Parathyroid adenoma (tissue), 2 donors: ENCODE measurements at regions not wholly inside any gene's neighbourhood (a gene's known extent, or its start where the extent isn't known, plus 50 kb on each side); places are given as distances from the start of the nearest gene placed in this dataset.

ENCODE experiments used
- H2AFZ ChIP-seq: fragments of 300-600 bp; sonication (generic); one replicate; pipeline ENCODE4 v1.7.0; 2017; ENCODE audit warnings: antibody characterized with exemption, mild to moderate bottlenecking
- H3K27ac ChIP-seq: fragments of 300-600 bp; sonication (generic); one replicate; pipeline ENCODE4 v1.7.0; 2017
- H3K27me3 ChIP-seq: fragments of 300-600 bp; sonication (generic); one replicate; pipeline ENCODE4 v1.7.0; 2017; ENCODE audit warnings: low read length; ENCODE audit not compliant: control insufficient read depth, insufficient read depth
- H3K36me3 ChIP-seq: fragments of 300-600 bp; sonication (generic); one replicate; pipeline ENCODE4 v1.7.0; 2017; ENCODE audit warnings: low read length; ENCODE audit not compliant: control insufficient read depth, insufficient read depth
- H3K4me1 ChIP-seq: fragments of 300-600 bp; sonication (generic); one replicate; pipeline ENCODE4 v1.7.0; 2017; ENCODE audit warnings: control low read depth
- H3K4me2 ChIP-seq: fragments of 300-600 bp; sonication (generic); one replicate; pipeline ENCODE4 v1.7.0; 2017; ENCODE audit warnings: low read length
- H3K4me3 ChIP-seq: fragments of 300-600 bp; sonication (generic); one replicate; pipeline ENCODE4 v1.7.0; 2017; ENCODE audit warnings: low read depth, low read length
- H3K79me2 ChIP-seq: fragments of 300-600 bp; sonication (generic); one replicate; pipeline ENCODE4 v1.7.0; 2017; ENCODE audit warnings: control low read depth
- H3K9ac ChIP-seq: fragments of 300-600 bp; sonication (generic); one replicate; pipeline ENCODE4 v1.7.0; 2017; ENCODE audit warnings: mild to moderate bottlenecking
- H3K9me3 ChIP-seq: fragments of 300-600 bp; sonication (generic); one replicate; pipeline ENCODE4 v1.7.0; 2017; ENCODE audit warnings: low read length; ENCODE audit not compliant: control insufficient read depth
- TF ChIP-seq, protein P1 (sequence below): fragments of 300-600 bp; sonication (generic); IDR thresholded peaks from one replicate; pipeline ENCODE4 v1.7.0; 2017; ENCODE audit warnings: antibody characterized with exemption, mild to moderate bottlenecking
- donor health status: primary hyperparathyroidism.

GRCh38 chr1:98330224-98330623 is 331.3 kb upstream of the SNX7 start:
- no peak overlapping the region for H3K27ac ChIP-seq
- H3K27me3 ChIP-seq = no peaks in the 10 kb centered on the region
- H3K9ac ChIP-seq = no peak overlapping the region
- no peak overlapping the region for H3K4me2 ChIP-seq
- H3K4me3 ChIP-seq = no peak overlapping the region
- H3K36me3 ChIP-seq = no peaks in the 10 kb centered on the region
- no peaks in the 10 kb centered on the region for H3K9me3 ChIP-seq
- H3K4me1 ChIP-seq = no peaks in the 10 kb centered on the region
- H2AFZ ChIP-seq = no peak overlapping the region
- TF ChIP-seq, protein P1, sequence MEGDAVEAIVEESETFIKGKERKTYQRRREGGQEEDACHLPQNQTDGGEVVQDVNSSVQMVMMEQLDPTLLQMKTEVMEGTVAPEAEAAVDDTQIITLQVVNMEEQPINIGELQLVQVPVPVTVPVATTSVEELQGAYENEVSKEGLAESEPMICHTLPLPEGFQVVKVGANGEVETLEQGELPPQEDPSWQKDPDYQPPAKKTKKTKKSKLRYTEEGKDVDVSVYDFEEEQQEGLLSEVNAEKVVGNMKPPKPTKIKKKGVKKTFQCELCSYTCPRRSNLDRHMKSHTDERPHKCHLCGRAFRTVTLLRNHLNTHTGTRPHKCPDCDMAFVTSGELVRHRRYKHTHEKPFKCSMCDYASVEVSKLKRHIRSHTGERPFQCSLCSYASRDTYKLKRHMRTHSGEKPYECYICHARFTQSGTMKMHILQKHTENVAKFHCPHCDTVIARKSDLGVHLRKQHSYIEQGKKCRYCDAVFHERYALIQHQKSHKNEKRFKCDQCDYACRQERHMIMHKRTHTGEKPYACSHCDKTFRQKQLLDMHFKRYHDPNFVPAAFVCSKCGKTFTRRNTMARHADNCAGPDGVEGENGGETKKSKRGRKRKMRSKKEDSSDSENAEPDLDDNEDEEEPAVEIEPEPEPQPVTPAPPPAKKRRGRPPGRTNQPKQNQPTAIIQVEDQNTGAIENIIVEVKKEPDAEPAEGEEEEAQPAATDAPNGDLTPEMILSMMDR = no peak
- H3K79me2 ChIP-seq = no peaks in the 10 kb centered on the region

- Histone ChIP-seq H3K4me2 (no peak overlapping the region), H3K4me1 (no peaks in the 10 kb centered on the region), H3K27ac (no peak overlapping the region), H3K79me2 (no peaks in the 10 kb centered on the region), H3K9ac (no peak overlapping the region), H3K9me3 (no peaks in the 10 kb centered on the region), H3K36me3 (no peaks in the 10 kb centered on the region), H2AFZ (no peak overlapping the region), H3K27me3 (no peaks in the 10 kb centered on the region), H3K4me3 (no peak overlapping the region)
- TF ChIP-seq, protein P1 = no peak
Measured at GRCh38 chr1:98328855-98329254, 332.7 kb upstream of the SNX7 start.

- H3K27me3 ChIP-seq = no peaks in the 10 kb centered on the region
- no peaks in the 10 kb centered on the region for H3K79me2 ChIP-seq
- no peak overlapping the region for H3K9ac ChIP-seq
- no peak overlapping the region for H3K4me3 ChIP-seq
- no peak overlapping the region for H3K4me2 ChIP-seq
- no peaks in the 10 kb centered on the region for H3K4me1 ChIP-seq
- H3K27ac ChIP-seq = no peak overlapping the region
- TF ChIP-seq, protein P1 = no peak
- no peak overlapping the region for H2AFZ ChIP-seq
- no peaks in the 10 kb centered on the region for H3K9me3 ChIP-seq
- no peaks in the 10 kb centered on the region for H3K36me3 ChIP-seq
Measured at GRCh38 chr1:98327220-98327861, 334.2 kb upstream of the SNX7 start.

DNA sequence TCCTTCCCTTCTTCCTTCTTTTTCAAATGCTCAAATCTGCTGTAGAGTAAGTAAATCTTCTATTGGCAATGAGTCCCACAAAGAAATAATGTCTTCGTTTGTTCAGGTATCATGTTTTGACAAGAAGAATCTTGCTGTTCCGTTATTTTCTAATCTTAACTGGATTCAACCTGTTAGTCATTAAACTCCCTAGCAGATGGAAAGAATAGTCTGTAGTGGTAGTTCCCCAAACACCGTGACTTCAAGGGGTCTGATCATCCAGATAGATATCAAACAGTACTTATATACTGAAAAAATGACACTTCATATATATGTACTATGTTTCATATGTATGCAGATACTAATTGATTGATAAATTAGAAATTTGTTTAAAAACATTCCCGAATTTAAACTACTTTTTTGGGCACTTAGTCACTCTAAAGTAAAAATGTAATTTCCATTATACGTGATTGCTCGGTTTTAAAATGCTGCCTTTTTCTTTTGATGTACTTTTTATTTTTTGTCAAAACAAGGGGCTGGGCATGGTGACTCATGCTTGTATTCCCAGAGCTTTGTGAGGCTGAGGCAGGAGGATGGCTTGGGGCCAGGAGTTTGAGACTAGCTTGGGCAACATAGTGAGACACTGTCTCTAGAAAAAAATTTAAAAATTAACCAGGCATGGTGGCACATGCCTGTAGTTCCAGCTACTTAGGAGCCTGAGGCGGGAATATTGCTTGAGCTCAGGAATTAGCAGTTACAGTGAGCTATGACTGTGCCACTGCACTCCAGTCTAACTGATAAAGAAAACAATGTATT is 335.7 kb upstream of the SNX7 start:
- Histone ChIP-seq H3K9ac (no peak overlapping the region), H3K27ac (no peak overlapping the region), H3K79me2 (no peaks in the 10 kb centered on the region), H3K36me3 (no peaks in the 10 kb centered on the region), H3K4me3 (no peak overlapping the region), H3K9me3 (peaks cover under 1% of the 10 kb centered on the region), H2AFZ (no peak overlapping the region), H3K27me3 (no peaks in the 10 kb centered on the region), H3K4me1 (no peaks in the 10 kb centered on the region), H3K4me2 (no peak overlapping the region)
- TF ChIP-seq, protein P1 = no peak
